ENCODE measurements at regions not wholly inside any gene's neighbourhood (a gene's known extent, or its start where the extent isn't known, plus 50 kb on each side); places are given as distances from the start of the nearest gene placed in this dataset.
"Not testable (repeated sequence)": the region's sequence is repeated elsewhere in the genome, so short reads cannot be mapped to it uniquely, and the experiment has no call there.

- no peak overlapping the region for H3K4me3 Mint-ChIP-seq
- H3K27me3 Mint-ChIP-seq = peaks cover 6% of the 10 kb centered on the region
- no peak overlapping the region for H3K27ac Mint-ChIP-seq
- H3K36me3 Mint-ChIP-seq = no peaks in the 10 kb centered on the region
- H3K4me1 Mint-ChIP-seq = no peaks in the 10 kb centered on the region
- H3K9me3 Mint-ChIP-seq = peaks cover 0 to 3% (median 0%) of the 10 kb centered on the region in 3 donors
Observed at GRCh38 chr11:129710423-129710822, 105.2 kb upstream of the TMEM45B start.

DNA sequence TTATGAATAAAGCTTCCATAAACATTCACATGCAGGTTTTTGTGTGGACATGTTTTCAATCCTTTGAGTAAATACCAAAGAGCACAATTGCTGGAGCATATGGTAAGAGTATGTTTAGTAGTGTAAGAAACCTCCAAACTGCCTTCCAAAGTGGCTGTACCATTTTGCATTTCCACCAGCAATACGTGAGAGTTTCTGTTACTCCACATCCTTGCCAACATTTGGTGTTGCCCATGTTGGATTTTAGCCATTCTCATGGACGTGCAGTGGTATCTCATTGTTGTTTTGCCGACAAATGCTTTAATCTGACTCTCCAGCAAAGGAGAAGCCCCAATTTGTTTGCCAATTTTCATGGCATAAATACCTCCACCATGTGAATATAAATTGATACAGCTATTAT, 103.9 kb upstream of the TMEM45B start:
- no peak overlapping the region for H3K27ac Mint-ChIP-seq
- no peaks in the 10 kb centered on the region for H3K36me3 Mint-ChIP-seq

DNA sequence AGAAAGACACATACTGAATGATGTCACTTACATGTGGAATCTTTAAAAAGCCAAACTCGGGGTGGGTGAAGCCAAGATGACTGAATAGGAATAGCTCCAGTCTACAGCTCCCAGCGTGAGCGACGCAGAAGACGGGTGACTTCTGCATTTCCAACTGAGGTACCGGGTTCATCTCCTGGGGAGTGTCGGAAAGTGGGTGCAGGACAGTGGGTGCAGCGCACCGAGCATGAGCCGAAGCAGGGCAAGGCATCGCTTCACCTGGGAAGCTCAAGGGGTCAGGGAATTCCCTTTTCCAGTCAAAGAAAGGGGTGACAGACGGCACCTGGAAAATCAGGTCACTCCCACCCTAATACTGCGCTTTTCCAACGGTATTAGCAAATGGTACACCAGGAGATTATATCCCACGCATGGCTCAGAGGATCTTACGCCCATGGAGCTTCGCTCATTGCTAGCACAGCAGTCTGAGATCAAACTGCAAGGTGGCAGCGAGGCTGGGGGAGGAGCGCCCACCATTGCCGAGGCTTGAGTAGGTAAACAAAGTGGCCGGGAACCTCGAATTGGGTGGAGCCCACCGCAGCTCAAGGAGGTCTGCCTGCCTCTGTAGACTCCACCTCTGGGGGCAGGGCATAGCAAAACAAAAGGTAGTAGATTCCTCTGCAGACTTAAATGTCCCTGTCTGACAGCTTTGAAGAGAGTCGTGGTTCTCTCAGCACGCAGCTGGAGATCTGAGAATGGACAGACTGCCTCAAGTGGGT, 103.0 kb upstream of the TMEM45B start:
- H3K36me3 Mint-ChIP-seq, H3K27me3 Mint-ChIP-seq, H3K4me3 Mint-ChIP-seq, H3K9me3 Mint-ChIP-seq, H3K27ac Mint-ChIP-seq, H3K4me1 Mint-ChIP-seq: not testable (repeated sequence)

More for the DNA sequence above, 103.9 kb upstream of the TMEM45B start:
- H3K9me3 Mint-ChIP-seq = peaks cover 0 to 2% (median 0%) of the 10 kb centered on the region in 3 donors
- H3K27me3 Mint-ChIP-seq = peaks cover 6% of the 10 kb centered on the region
- H3K4me3 Mint-ChIP-seq = no peak overlapping the region
- no peaks in the 10 kb centered on the region for H3K4me1 Mint-ChIP-seq

DNA sequence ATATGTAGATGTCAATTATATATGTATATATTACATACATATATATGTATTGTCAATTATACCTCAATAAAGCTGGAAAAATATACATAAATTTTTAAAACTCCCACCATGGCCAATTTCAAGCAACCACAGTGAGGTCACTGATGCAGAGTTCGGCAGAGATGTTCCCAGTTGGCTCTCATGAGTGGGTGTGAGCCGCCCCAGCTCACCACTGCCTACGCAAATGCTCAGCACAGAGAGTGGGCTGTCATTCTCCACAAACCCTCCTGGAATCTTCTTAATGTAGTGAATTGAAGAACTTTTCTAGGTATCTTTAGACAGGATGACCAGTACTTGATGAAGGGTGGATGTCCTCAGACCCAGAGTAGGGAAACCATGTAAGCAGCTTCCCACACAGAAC, 96.6 kb upstream of the TMEM45B start:
- H3K27ac Mint-ChIP-seq = no peak overlapping the region
- H3K36me3 Mint-ChIP-seq = no peaks in the 10 kb centered on the region
- no peak overlapping the region for H3K4me3 Mint-ChIP-seq
- H3K4me1 Mint-ChIP-seq = peaks cover 0 to 3% (median 0%) of the 10 kb centered on the region in 3 donors
- peaks cover 0 to 2% (median 0%) of the 10 kb centered on the region in 3 donors for H3K9me3 Mint-ChIP-seq
- no peaks in the 10 kb centered on the region for H3K27me3 Mint-ChIP-seq

GRCh38 chr11:129720156-129720555, 95.5 kb upstream of the TMEM45B start:
- H3K27me3 Mint-ChIP-seq = no peaks in the 10 kb centered on the region
- H3K9me3 Mint-ChIP-seq = peaks cover 0 to 2% (median 0%) of the 10 kb centered on the region in 3 donors
- peaks cover 0 to 3% (median 0%) of the 10 kb centered on the region in 3 donors for H3K4me1 Mint-ChIP-seq
- no peaks in the 10 kb centered on the region for H3K36me3 Mint-ChIP-seq
- H3K4me3 Mint-ChIP-seq = no peak overlapping the region
- H3K27ac Mint-ChIP-seq = no peak overlapping the region

- no peaks in the 10 kb centered on the region for H3K36me3 Mint-ChIP-seq
- no peak overlapping the region for H3K27ac Mint-ChIP-seq
- H3K27me3 Mint-ChIP-seq = no peaks in the 10 kb centered on the region
- H3K4me1 Mint-ChIP-seq = peaks cover 0 to 3% (median 0%) of the 10 kb centered on the region in 3 donors
- no peaks in the 10 kb centered on the region for H3K9me3 Mint-ChIP-seq
- no peak overlapping the region for H3K4me3 Mint-ChIP-seq
Observed at GRCh38 chr11:129720994-129721393, 94.7 kb upstream of the TMEM45B start.

- H3K4me3 Mint-ChIP-seq = peak overlapping the region in 1 of 4 donors; percentile 57
- H3K4me1 Mint-ChIP-seq = peaks cover 0 to 3% (median 0%) of the 10 kb centered on the region in 3 donors
- no peak overlapping the region for H3K27ac Mint-ChIP-seq
- no peaks in the 10 kb centered on the region for H3K27me3 Mint-ChIP-seq
- H3K9me3 Mint-ChIP-seq = no peaks in the 10 kb centered on the region
- H3K36me3 Mint-ChIP-seq = peaks cover 1% of the 10 kb centered on the region
Observed at GRCh38 chr11:129721685-129722084, 94.0 kb upstream of the TMEM45B start.

GRCh38 chr11:129722529-129722928, 93.1 kb upstream of the TMEM45B start:
- Mint-ChIP-seq H3K27ac (no peak overlapping the region), H3K4me3 (no peak overlapping the region), H3K27me3 (peaks cover 1% of the 10 kb centered on the region), H3K4me1 (peaks cover 0 to 3% (median 0%) of the 10 kb centered on the region in 3 donors), H3K36me3 (peaks cover 1% of the 10 kb centered on the region), H3K9me3 (no peaks in the 10 kb centered on the region)

DNA sequence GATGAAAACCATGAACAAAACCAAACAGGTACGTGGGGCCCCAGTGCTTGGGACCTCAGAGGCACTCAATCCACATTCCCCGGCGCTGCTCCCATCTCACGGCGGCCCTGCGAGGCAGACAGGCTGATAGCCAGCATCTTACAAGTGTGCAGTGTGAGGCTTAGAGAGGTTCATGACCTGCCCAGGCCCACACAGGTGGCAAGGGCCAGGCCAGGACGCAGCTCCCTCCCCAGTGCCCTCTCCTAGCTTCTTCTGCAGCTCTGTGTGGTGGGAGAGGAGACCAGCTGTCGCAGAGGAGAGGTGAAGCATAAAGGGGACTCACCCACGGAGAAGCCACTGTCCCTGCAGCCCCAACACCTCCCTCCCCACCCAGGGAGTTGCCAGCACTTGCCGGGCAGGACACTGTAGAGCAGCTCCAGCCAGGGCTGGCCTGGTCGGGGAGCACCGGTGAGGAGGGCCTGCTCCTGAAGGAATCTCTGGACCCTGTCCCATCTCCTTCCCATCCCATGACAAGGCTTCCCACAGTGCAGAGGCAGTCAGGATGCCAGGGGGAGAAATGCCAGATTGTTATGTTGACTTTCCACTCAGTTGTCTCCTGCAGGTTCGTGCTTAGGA, 92.4 kb upstream of the TMEM45B start:
- peaks cover 1% of the 10 kb centered on the region for H3K36me3 Mint-ChIP-seq
- H3K27ac Mint-ChIP-seq = no peak overlapping the region
- no peaks in the 10 kb centered on the region for H3K9me3 Mint-ChIP-seq

DNA sequence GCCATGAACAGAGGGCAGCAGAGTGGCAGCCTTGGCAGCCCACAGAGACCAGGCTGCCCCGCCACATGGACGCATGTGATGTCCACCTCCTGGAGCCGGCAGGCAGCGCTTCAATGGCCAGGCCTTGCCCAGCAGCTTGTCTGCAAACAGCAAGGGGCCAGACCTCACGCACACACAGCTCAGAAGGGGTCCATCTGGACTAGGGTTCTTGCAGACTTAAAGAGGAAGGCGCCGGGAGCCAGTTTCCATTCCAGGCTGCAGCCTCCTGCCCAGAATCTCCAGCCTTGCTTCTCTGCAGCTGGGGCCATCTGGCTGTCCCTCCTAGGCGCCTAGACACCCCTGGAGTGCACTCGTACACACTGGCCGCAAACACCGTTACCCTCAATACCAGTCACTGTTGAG, 91.9 kb upstream of the TMEM45B start:
- peaks cover 0 to 3% (median 0%) of the 10 kb centered on the region in 3 donors for H3K4me1 Mint-ChIP-seq
- peaks cover 1% of the 10 kb centered on the region for H3K36me3 Mint-ChIP-seq
- peaks cover 3% of the 10 kb centered on the region for H3K27me3 Mint-ChIP-seq
- H3K27ac Mint-ChIP-seq = no peak overlapping the region
- H3K9me3 Mint-ChIP-seq = no peaks in the 10 kb centered on the region
- H3K4me3 Mint-ChIP-seq = no peak overlapping the region

More for the DNA sequence above, 92.4 kb upstream of the TMEM45B start:
- Mint-ChIP-seq H3K4me3 (no peak overlapping the region), H3K4me1 (peaks cover 0 to 3% (median 0%) of the 10 kb centered on the region in 3 donors), H3K27me3 (peaks cover 1% of the 10 kb centered on the region)

DNA sequence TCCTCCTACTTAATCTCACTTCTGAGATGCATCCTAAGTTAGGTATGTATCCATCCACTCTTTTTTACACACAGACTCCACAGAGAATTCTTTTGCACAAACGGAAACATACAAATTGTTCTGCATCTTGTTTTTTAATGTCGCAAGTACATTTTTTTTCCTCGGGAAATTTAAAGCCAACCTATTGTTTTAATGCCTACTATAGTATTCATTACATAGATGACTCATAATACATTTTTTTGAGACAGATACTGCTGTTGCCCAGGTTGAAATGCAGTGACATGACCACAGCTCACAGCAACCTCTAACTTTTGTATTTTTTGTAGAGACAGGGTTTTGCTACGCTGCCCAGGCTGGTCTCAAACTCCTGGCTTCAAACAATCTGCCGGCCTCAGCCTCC, 90.8 kb upstream of the TMEM45B start:
- Mint-ChIP-seq H3K4me1 (peaks cover 0 to 3% (median 0%) of the 10 kb centered on the region in 3 donors), H3K4me3 (no peak overlapping the region), H3K36me3 (peaks cover 1% of the 10 kb centered on the region), H3K27me3 (peaks cover 3% of the 10 kb centered on the region), H3K9me3 (no peaks in the 10 kb centered on the region), H3K27ac (no peak overlapping the region)

- Mint-ChIP-seq H3K36me3 (peaks cover 1% of the 10 kb centered on the region), H3K4me1 (no peaks in the 10 kb centered on the region), H3K9me3 (no peaks in the 10 kb centered on the region), H3K4me3 (no peak overlapping the region), H3K27me3 (peaks cover 6% of the 10 kb centered on the region), H3K27ac (no peak overlapping the region)
Observed at GRCh38 chr11:129726179-129726578, 89.5 kb upstream of the TMEM45B start.

DNA sequence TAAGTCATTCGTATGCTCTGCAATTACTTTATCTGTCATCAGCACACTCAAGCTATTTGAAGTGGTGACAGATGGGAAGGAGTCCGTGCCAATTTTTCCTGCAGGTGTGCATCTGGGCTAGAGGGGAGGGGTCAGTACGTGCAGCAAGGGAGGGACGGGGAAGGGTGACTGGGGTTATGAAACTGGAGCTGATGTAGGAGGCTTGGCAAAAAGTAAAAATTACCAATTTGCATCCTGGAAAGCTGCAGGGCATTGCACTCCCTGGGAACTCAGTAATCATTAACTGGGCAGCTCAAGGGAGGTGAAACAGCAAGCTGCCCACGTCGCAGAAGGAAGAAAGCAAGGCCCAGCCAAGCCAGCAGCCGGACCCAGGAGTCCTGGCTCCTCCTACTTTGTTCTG, 87.1 kb upstream of the TMEM45B start:
- Mint-ChIP-seq H3K9me3 (no peaks in the 10 kb centered on the region), H3K27ac (no peak overlapping the region), H3K36me3 (peaks cover 1% of the 10 kb centered on the region), H3K4me1 (no peaks in the 10 kb centered on the region), H3K27me3 (peaks cover 6% of the 10 kb centered on the region), H3K4me3 (no peak overlapping the region)

DNA sequence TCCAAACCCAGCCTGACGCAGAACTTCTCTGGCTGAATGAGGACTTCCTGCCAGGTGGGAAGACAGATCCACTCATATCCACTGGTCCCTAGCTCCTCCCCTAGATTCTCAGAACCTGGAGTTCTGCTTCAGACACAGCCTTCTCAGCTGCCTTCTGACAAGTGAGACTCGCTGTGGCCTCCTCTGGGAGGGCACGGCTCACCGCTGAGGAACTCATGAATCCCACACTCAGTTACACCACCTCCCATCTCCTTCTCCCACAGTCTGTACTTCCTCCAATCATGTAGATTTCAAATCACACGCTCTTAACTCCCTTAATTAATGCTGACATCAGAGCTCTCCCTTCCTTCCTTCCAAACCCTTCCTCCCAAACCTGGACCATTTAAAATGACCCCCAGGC, 86.4 kb upstream of the TMEM45B start:
- H3K27me3 Mint-ChIP-seq = peaks cover 6% of the 10 kb centered on the region
- H3K9me3 Mint-ChIP-seq = no peaks in the 10 kb centered on the region
- no peak overlapping the region for H3K4me3 Mint-ChIP-seq
- no peak overlapping the region for H3K27ac Mint-ChIP-seq
- H3K4me1 Mint-ChIP-seq = no peaks in the 10 kb centered on the region
- H3K36me3 Mint-ChIP-seq = peaks cover 1% of the 10 kb centered on the region

DNA sequence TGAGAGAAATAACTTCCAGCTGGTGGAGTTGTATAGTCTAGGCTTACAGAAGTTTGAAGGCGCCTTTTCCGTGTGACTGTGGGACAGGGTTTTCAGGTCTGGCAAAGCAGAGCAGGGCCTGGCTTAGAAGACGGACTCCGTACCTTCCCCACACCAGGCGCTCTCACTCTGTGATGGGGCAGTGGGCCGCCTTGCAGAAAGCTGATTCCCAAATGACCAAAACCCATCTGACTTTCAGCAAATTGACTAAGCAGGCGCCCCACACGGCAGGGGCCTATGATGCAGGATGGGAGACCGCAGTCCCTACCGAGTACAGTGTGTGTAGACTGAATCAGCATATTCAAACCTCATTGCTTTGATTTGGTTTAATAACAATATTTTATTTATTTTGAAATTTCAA, 85.8 kb upstream of the TMEM45B start:
- Mint-ChIP-seq H3K4me3 (no peak overlapping the region), H3K4me1 (no peaks in the 10 kb centered on the region), H3K27me3 (peaks cover 6% of the 10 kb centered on the region), H3K9me3 (no peaks in the 10 kb centered on the region), H3K27ac (no peak overlapping the region), H3K36me3 (peaks cover 1% of the 10 kb centered on the region)

DNA sequence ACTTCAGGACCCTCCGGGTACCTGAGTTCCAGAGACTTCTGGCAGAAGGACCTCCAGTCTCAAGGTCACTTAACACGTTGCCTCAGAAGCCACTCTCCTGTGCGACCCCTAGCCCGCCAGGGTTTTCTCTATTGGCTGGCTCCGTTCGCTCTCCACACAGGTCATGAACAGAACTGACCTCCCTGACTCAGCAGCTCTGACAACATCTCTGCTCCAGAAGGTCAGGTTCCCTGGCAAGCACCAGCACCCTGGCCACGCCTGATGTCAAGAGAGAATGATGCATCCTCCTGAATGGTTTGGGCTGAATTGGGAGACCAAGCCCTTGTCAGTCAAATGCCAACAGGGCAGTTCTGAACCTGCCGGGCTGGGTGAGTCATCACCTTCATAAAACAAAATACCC, 84.3 kb upstream of the TMEM45B start:
- H3K4me3 Mint-ChIP-seq = no peak overlapping the region

More for the DNA sequence above, 84.3 kb upstream of the TMEM45B start:
- Mint-ChIP-seq H3K36me3 (no peaks in the 10 kb centered on the region), H3K27me3 (peaks cover 6% of the 10 kb centered on the region), H3K9me3 (peaks cover 0 to 3% (median 0%) of the 10 kb centered on the region in 3 donors), H3K27ac (no peak overlapping the region), H3K4me1 (no peaks in the 10 kb centered on the region)
